Activated T-cell treated with anti-CD3 and anti-CD28 coated beads, Interleukin-2, amount 50 U/mL, for 4 hours (primary cell): ENCODE measurements at regions not wholly inside any gene's neighbourhood (a gene's known extent, or its start where the extent isn't known, plus 50 kb on each side); places are given as distances from the start of the nearest gene placed in this dataset.
"Not testable (repeated sequence)": the region's sequence is repeated elsewhere in the genome, so short reads cannot be mapped to it uniquely, and the experiment has no call there.

Experiments
- ATAC-seq, 2 donors: fragments of 200-7000 bp; cut with Tn5 transposase; one replicate each; pipeline ENCODE4 v1.10.0; 2021
- DNase-seq: peaks from one replicate; pipeline ENCODE4 v3.0.0-alpha.2; 2020
- H3K27me3 Mint-ChIP-seq: one replicate; pipeline ENCODE4 v1.8.0; 2021; ENCODE audit warnings: low read depth, mixed read lengths
- H3K36me3 Mint-ChIP-seq: one replicate; pipeline ENCODE4 v1.8.0; 2022; ENCODE audit warnings: mixed read lengths; ENCODE audit not compliant: insufficient read depth
- H3K4me1 Mint-ChIP-seq: one replicate; pipeline ENCODE4 v1.8.0; 2021; ENCODE audit warnings: low read depth, mixed read lengths
- H3K4me3 Mint-ChIP-seq: one replicate; pipeline ENCODE4 v1.8.0; 2021; ENCODE audit warnings: mild to moderate bottlenecking, moderate library complexity, mixed read lengths
- H3K9me3 Mint-ChIP-seq: one replicate; pipeline ENCODE4 v1.8.0; 2021; ENCODE audit warnings: mixed read lengths

- not testable (repeated sequence) for H3K4me1 Mint-ChIP-seq, H3K4me3 Mint-ChIP-seq, DNase-seq, H3K36me3 Mint-ChIP-seq, ATAC-seq
- Mint-ChIP-seq H3K9me3 (peaks cover 16% of the 10 kb centered on the region), H3K27me3 (peaks cover 11% of the 10 kb centered on the region)
Measured at GRCh38 chr4:9582880-9583279, 138.7 kb downstream of the DEFB131A start.

- ATAC-seq = no peak
- no peak for DNase-seq
- peaks cover 18% of the 10 kb centered on the region for H3K9me3 Mint-ChIP-seq
- no peaks in the 10 kb centered on the region for H3K4me1 Mint-ChIP-seq
- no peak overlapping the region for H3K4me3 Mint-ChIP-seq
- H3K27me3 Mint-ChIP-seq = no peaks in the 10 kb centered on the region
- peaks cover 23% of the 10 kb centered on the region for H3K36me3 Mint-ChIP-seq
Measured at GRCh38 chr4:9592010-9592409, 147.8 kb downstream of the DEFB131A start.

- Mint-ChIP-seq H3K36me3 (peaks cover 29% of the 10 kb centered on the region), H3K27me3 (no peaks in the 10 kb centered on the region), H3K4me1 (no peaks in the 10 kb centered on the region), H3K9me3 (peaks cover 18% of the 10 kb centered on the region), H3K4me3 (no peak overlapping the region)
- no peak for DNase-seq
- no peak for ATAC-seq
Measured at GRCh38 chr4:9594948-9595347, 150.7 kb downstream of the DEFB131A start.

- peaks cover 29% of the 10 kb centered on the region for H3K36me3 Mint-ChIP-seq
- H3K27me3 Mint-ChIP-seq, ATAC-seq, H3K4me3 Mint-ChIP-seq, H3K4me1 Mint-ChIP-seq, DNase-seq: not testable (repeated sequence)
- peaks cover 18% of the 10 kb centered on the region for H3K9me3 Mint-ChIP-seq
Measured at GRCh38 chr4:9595531-9595930, 151.3 kb downstream of the DEFB131A start.

GRCh38 chr4:9599266-9599665, 155.1 kb downstream of the DEFB131A start:
- Mint-ChIP-seq H3K9me3 (peaks cover 15% of the 10 kb centered on the region), H3K4me3 (no peak overlapping the region)
- no peak for DNase-seq

GRCh38 chr4:9600246-9600645, 156.0 kb downstream of the DEFB131A start:
- Mint-ChIP-seq H3K36me3 (peaks cover 20% of the 10 kb centered on the region), H3K9me3 (peaks cover 12% of the 10 kb centered on the region), H3K4me3 (no peak overlapping the region), H3K27me3 (no peaks in the 10 kb centered on the region), H3K4me1 (peaks cover 37% of the 10 kb centered on the region)
- DNase-seq (no peak), ATAC-seq (no peak)

More at GRCh38 chr4:9599266-9599665, 155.1 kb downstream of the DEFB131A start:
- peaks cover 27% of the 10 kb centered on the region for H3K36me3 Mint-ChIP-seq
- peaks cover 28% of the 10 kb centered on the region for H3K4me1 Mint-ChIP-seq
- no peaks in the 10 kb centered on the region for H3K27me3 Mint-ChIP-seq
- ATAC-seq = no peak

GRCh38 chr4:9602389-9602914, 158.2 kb downstream of the DEFB131A start:
- ATAC-seq (no peak), DNase-seq (no peak)
- no peaks in the 10 kb centered on the region for H3K27me3 Mint-ChIP-seq
- peak overlapping the region; percentile 3 for H3K4me3 Mint-ChIP-seq
- H3K9me3 Mint-ChIP-seq = no peaks in the 10 kb centered on the region
- H3K4me1 Mint-ChIP-seq = peaks cover 48% of the 10 kb centered on the region
- H3K36me3 Mint-ChIP-seq = peaks cover 6% of the 10 kb centered on the region

- DNase-seq = peak; percentile 23
- Mint-ChIP-seq H3K4me3 (peak overlapping the region; percentile 81), H3K4me1 (peaks cover 51% of the 10 kb centered on the region)
- H3K9me3 Mint-ChIP-seq, H3K27me3 Mint-ChIP-seq, H3K36me3 Mint-ChIP-seq, ATAC-seq: not testable (repeated sequence)
Measured at GRCh38 chr4:9604031-9604892, 160.0 kb downstream of the DEFB131A start.

- H3K9me3 Mint-ChIP-seq, H3K36me3 Mint-ChIP-seq, ATAC-seq, H3K27me3 Mint-ChIP-seq, DNase-seq: not testable (repeated sequence)
- Mint-ChIP-seq H3K4me3 (peak overlapping the region; percentile 81), H3K4me1 (peaks cover 51% of the 10 kb centered on the region)
Measured at GRCh38 chr4:9604893-9605190, 160.6 kb downstream of the DEFB131A start.

- H3K36me3 Mint-ChIP-seq = no peaks in the 10 kb centered on the region
- DNase-seq = no peak
Measured at GRCh38 chr4:9608300-9608699, 164.1 kb downstream of the DEFB131A start.

GRCh38 chr4:9610321-9610720, 166.1 kb downstream of the DEFB131A start:
- not testable (repeated sequence) for DNase-seq, ATAC-seq, H3K9me3 Mint-ChIP-seq, H3K27me3 Mint-ChIP-seq, H3K4me3 Mint-ChIP-seq, H3K36me3 Mint-ChIP-seq
- H3K4me1 Mint-ChIP-seq = peaks cover 13% of the 10 kb centered on the region

More at GRCh38 chr4:9608300-9608699, 164.1 kb downstream of the DEFB131A start:
- H3K4me1 Mint-ChIP-seq = peaks cover 32% of the 10 kb centered on the region
- no peak for ATAC-seq
- no peak overlapping the region for H3K4me3 Mint-ChIP-seq
- H3K27me3 Mint-ChIP-seq = no peaks in the 10 kb centered on the region
- H3K9me3 Mint-ChIP-seq = no peaks in the 10 kb centered on the region

GRCh38 chr4:9611101-9611500, 166.9 kb downstream of the DEFB131A start:
- H3K27me3 Mint-ChIP-seq = no peaks in the 10 kb centered on the region
- no peaks in the 10 kb centered on the region for H3K36me3 Mint-ChIP-seq
- no peaks in the 10 kb centered on the region for H3K9me3 Mint-ChIP-seq
- ATAC-seq = no peak
- H3K4me3 Mint-ChIP-seq = no peak overlapping the region
- H3K4me1 Mint-ChIP-seq = peaks cover 6% of the 10 kb centered on the region
- DNase-seq = no peak

- H3K4me1 Mint-ChIP-seq, DNase-seq, H3K9me3 Mint-ChIP-seq, ATAC-seq, H3K36me3 Mint-ChIP-seq, H3K4me3 Mint-ChIP-seq, H3K27me3 Mint-ChIP-seq: not testable (repeated sequence)
Measured at GRCh38 chr4:9636411-9636810, 145.0 kb upstream of the DRD5 start.

- DNase-seq, H3K9me3 Mint-ChIP-seq, H3K36me3 Mint-ChIP-seq, H3K27me3 Mint-ChIP-seq, H3K4me1 Mint-ChIP-seq, H3K4me3 Mint-ChIP-seq, ATAC-seq: not testable (repeated sequence)
Measured at GRCh38 chr4:9659678-9660077, 121.8 kb upstream of the DRD5 start.

- not testable (repeated sequence) for H3K36me3 Mint-ChIP-seq, H3K4me3 Mint-ChIP-seq, H3K27me3 Mint-ChIP-seq, H3K4me1 Mint-ChIP-seq, DNase-seq, ATAC-seq, H3K9me3 Mint-ChIP-seq
Measured at GRCh38 chr4:9660955-9661354, 120.5 kb upstream of the DRD5 start.
